ES-I3 (cell line): ENCODE measurements at regions not wholly inside any gene's neighbourhood (a gene's known extent, or its start where the extent isn't known, plus 50 kb on each side); places are given as distances from the start of the nearest gene placed in this dataset.

ENCODE experiments used
- H3K36me3 ChIP-seq: 2 replicates; pipeline ENCODE4 v1.6.1; 2013; ENCODE audit warnings: mild to moderate bottlenecking, low read length, control low read depth, moderate library complexity; ENCODE audit not compliant: insufficient read depth
- H3K4me1 ChIP-seq: 2 replicates; pipeline ENCODE4 v1.6.1; 2013; ENCODE audit warnings: mild to moderate bottlenecking, control low read depth, low read length; ENCODE audit not compliant: insufficient read depth
- H3K9ac ChIP-seq: 2 replicates; pipeline ENCODE4 v1.6.1; 2013; ENCODE audit warnings: low read depth, mild to moderate bottlenecking, low read length, moderate library complexity
- H3K9me3 ChIP-seq: 2 replicates; pipeline ENCODE4 v1.6.1; 2013; ENCODE audit warnings: mild to moderate bottlenecking, low read length, moderate library complexity; ENCODE audit not compliant: control insufficient read depth, insufficient read depth

DNA sequence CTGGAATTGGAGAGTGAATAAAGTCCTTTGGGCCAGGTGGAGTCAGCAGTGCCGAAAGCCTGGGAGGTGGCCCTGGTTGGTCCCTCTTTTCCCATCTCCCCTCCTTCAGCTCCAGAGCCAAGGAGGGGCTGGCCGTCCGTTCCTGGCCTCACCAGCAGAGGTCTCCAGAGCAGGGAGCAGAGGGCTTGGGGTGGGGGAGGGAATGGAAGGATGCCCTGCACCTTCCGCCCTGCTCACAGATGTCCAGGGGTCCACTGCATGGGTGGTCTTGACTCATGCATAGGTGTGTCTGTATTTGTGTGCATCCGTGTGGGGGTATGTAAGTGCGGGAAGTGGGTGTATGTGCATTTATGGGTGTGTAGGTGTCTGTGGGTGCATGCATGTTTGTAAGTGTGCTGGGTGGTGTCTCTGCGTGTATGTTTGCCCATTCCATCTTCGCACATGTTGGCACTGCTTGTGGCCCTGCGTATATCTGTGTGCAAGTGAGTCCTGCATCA, 201.8 kb downstream of the ZFP36L2 start:
- Histone ChIP-seq H3K4me1 (no peaks in the 10 kb centered on the region), H3K9me3 (peaks cover 7% of the 10 kb centered on the region), H3K36me3 (no peaks in the 10 kb centered on the region), H3K9ac (no peak overlapping the region)

DNA sequence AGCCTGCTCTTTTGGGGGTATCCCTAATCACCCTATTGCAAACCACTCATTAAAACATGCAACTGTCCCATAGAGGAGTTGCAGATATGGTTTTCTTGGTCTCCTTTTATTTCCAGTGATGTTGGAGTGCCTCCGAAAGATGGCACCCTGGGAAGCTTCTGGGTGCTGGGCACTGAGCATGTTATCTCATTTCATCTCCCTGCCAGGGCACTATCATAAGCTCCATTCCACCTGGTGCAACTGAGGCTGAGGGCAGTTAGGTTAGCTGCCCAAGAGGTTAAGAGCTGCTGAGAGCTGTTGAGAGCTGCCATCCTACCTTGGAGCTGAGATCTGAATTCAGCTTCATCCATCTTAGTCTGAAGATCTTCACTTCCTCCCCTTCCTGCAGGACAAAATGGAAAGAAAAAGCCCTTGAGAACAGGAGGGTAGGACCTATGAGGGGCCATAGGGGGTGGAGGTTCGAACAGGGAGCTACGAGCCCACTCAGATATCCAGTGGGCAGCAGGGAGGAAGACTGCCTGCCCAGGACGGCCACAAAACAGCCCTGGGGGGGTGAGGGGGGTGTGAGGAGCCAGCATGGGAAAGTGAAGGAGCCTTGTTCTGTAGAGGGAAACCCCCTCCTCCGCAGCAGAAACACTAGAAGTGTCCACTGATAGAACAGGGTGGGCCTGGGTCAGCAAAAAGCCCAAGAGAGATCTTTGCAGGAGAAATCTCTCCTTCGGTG, 202.5 kb downstream of the ZFP36L2 start:
- no peaks in the 10 kb centered on the region for H3K4me1 ChIP-seq
- H3K9me3 ChIP-seq: peaks cover 7% of the 10 kb centered on the region
- no peak overlapping the region for H3K9ac ChIP-seq

DNA sequence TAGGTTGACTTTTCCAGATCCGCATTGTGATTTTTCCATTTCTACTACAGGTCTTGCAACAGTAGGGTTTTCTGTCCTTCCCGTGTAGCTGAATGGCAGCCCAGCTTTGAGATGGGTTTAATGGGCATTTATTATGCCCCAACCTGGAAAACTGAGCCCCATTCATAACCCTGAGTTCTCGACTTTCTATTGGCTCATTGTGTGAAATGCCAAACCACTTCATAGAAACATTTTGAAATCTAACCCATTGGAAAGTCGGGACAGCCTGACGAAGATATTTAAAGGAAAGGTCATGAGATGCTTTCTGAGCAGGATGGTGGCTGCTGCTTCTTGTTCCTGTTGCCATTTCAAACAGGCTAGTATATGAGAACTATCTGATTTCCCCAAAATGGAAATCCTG, 203.5 kb downstream of the ZFP36L2 start:
- H3K4me1 ChIP-seq: no peaks in the 10 kb centered on the region
- no peak overlapping the region for H3K9ac ChIP-seq
- H3K36me3 ChIP-seq: no peaks in the 10 kb centered on the region
- peaks cover 7% of the 10 kb centered on the region for H3K9me3 ChIP-seq

More for the DNA sequence above, 202.5 kb downstream of the ZFP36L2 start:
- no peaks in the 10 kb centered on the region for H3K36me3 ChIP-seq

DNA sequence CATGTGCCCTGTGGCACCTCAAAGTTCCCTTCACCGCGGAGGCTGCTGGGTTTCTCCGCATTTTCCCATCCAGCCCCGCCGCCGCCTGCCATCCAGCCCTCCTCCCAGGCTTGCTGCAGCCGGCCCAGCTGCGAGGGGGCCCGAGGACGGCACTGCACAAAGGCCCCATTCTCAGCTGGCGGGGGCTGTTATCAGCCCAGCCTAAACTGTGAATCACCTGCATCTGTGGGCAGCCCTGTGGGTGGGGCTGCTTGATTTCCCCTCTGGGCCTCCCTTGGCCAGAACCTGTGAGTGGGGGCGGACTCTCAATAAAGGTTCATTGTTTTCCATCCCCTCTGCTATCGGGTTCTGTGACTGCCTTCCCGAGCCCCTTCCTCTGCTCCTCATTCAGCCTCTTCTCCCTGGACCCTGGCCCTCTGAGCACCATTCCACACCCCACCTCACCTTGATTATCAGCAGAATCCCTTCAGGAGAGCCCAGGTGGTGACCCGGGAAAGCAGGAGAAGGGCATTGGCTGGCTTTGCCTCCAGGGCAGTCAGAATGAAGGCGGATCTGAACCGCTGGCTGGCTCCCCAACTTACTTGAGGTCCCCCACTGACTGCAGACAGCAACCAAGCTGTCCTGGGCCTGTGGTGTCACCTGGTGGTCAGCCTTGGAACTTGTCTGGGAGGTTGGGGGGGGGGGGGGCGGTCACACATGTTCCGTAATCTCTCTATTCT, 204.5 kb downstream of the ZFP36L2 start:
- Histone ChIP-seq H3K9me3 (peaks cover 7% of the 10 kb centered on the region), H3K4me1 (no peaks in the 10 kb centered on the region), H3K9ac (no peak overlapping the region), H3K36me3 (no peaks in the 10 kb centered on the region)

DNA sequence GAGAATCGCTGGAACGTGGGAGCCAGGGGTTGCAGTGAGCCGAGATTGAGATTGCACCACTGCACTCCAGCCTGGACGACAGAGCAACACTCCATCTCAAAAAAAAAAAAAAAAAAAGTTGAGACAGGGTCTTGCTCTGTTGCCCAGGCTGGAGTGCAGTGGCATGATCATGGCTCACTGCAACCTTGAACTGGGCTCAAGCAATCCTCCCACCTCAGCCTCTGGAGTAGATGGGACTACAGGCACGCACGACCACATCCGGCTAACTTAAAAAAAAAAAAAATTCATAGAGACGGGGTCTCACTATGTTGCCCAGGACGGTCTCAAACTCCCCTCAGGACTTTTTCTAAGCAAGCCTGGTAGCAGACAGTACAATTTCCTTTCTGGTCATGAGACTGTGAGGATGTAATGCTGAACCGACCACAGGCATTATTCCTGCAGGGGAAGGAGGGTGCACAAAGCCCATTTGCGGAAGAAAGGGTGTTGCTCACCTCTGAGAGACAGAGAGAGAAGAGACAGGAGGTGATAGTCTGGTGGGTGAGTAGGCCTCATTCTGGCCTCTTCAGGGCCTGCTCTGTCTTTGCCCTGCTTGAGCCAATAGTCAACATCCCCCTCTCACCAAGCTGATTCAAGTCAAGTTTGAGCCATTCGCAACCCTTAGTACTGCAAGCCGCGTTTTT, 205.3 kb downstream of the ZFP36L2 start:
- Histone ChIP-seq H3K4me1 (no peaks in the 10 kb centered on the region), H3K9me3 (peaks cover 7% of the 10 kb centered on the region), H3K9ac (no peak overlapping the region), H3K36me3 (no peaks in the 10 kb centered on the region)

DNA sequence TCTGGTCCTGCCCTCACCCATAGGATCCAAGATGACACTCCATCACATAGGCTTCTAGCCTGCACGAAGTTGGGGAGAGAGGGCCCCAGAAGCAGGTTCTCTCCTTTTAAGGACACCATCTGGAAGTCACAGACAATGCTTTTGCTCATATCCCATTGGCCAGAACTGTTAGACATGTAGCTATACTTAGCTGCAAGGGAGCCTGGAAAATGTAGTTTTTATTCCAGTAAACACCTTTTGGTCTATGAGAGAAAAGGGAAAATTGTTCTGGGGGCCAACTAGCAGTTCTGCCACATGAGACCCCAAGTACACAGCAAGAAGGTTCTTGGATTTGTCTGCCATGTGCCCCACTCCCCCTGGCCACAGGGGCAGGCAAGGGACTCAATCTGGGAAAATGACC, 206.1 kb downstream of the ZFP36L2 start:
- H3K4me1 ChIP-seq: no peaks in the 10 kb centered on the region
- peaks cover 7% of the 10 kb centered on the region for H3K9me3 ChIP-seq
- no peak overlapping the region for H3K9ac ChIP-seq
- no peaks in the 10 kb centered on the region for H3K36me3 ChIP-seq

DNA sequence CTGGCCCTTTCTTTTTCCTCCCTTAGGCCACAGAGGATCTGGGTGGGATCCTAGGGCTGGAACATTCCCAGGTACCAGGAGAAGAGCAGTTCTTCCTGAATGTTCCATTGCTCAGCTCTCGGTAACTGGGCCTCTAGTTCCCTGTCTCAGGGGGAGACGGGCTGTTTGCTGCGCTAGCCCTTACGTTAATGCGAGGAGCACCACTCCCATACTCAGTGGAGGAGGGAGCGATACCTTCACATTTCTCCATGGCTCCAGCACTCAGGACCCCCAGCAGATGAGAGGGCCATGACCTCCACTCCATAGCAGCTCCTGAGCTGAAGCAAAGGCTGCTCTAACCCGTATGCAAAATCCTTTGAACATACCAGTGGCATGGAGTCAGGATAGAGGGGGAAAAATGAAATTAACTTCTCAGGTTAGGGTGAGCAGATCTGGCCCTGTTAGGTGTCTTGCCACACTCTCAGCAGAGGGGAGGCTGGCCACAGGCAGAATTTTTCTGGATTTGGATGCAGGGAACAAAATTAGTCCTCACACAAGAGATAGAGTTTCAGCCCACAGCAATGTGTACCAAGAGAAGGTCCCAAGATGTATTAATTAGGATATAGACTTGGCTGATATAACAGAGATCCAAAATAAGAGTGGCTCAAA, 206.7 kb downstream of the ZFP36L2 start:
- Histone ChIP-seq H3K36me3 (no peaks in the 10 kb centered on the region), H3K4me1 (no peaks in the 10 kb centered on the region), H3K9ac (no peak overlapping the region), H3K9me3 (peaks cover 7% of the 10 kb centered on the region)

DNA sequence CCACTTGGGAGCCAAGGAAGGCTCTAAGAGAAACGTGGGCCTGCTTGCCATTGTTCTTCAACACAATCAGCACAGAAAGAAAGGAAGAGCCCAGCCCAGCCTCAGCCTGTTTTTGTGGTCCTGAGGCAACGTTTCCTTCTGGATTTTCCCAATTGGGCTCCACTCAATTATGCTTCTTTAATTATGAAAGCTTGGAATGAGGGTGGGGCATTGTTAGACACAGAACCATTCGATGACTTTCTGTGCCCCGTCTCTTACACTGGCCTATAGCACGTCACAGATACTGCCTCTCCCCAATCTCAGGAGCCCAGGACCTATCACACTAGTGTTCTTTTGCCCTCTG, 207.4 kb downstream of the ZFP36L2 start:
- Histone ChIP-seq H3K36me3 (no peaks in the 10 kb centered on the region), H3K9me3 (peaks cover 7% of the 10 kb centered on the region), H3K4me1 (0 out of 2 replicates have a peak, but pooled peaks cover 4% of the 10 kb centered on the region), H3K9ac (no peak overlapping the region)

DNA sequence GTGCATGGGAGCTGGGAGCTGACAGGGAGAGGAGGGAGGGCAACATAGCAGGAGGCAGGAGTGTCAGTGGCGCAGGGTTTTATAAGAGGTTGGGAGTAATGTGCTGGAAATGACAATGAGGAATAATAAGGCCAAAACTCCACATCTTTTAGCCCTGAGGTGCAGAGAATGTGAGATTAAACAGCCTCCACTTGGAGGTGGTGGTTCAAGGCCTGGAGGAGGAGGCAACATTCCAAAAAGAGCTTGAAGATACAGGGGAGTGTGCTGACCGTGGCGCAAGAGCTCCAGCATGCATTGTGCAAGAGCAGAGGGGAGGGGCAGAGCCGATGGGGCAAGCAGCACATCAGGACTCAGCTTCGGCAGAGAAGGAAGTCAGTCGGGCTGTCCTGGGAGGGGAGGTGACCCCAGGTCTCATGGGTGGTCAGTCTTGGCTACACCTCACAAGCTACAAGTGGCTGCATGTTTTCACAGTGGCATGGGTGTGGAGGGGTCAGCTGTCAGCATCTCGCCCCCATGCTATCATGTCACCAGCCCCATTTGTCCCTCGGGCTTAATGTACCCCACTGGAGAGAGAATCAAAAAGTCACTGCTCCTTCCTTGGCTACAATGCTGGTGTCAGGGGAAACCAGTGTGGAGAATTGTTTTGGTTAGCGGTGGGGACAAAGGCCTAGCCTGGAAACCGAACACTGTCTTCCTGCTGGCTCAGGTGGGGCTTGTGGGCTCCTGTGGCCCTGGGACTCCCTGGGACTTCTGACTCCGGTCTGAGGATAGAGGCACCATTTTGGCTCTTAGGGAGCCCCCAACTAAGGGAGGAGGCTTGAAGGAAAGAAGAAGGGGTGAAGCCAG, 208.0 kb downstream of the ZFP36L2 start:
- no peaks in the 10 kb centered on the region for H3K36me3 ChIP-seq
- H3K9ac ChIP-seq: no peak overlapping the region
- 0 out of 2 replicates have a peak, but pooled peaks cover 7% of the 10 kb centered on the region for H3K4me1 ChIP-seq
- peaks cover 7% of the 10 kb centered on the region for H3K9me3 ChIP-seq

DNA sequence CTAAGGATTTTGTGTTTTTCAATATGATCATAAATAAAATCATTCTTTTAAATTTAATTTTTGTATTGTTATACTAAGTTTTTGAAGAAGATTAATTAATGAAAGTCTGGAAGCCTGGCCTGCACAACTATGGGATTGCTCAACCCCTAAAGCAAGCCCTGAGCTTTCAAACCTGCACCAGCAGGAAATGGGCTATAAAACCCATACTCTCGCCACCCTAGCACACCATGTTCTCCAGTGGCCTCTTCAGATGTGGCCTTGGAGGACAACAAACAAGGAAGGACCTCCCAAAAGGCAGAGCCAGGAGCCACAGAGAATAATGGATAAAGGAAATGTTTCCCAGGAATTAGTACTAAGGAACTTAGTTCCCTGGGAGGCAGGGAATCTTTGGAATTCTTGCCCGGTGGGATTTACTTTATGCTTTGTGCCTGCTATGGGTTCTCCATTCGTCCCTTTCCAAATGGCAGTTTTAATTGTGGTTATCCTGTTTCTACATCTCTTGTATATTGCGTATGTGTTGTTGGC, 212.5 kb downstream of the ZFP36L2 start:
- Histone ChIP-seq H3K36me3 (no peaks in the 10 kb centered on the region), H3K9ac (no peak overlapping the region), H3K4me1 (0 out of 2 replicates have a peak, but pooled peaks cover 7% of the 10 kb centered on the region), H3K9me3 (no peaks in the 10 kb centered on the region)

DNA sequence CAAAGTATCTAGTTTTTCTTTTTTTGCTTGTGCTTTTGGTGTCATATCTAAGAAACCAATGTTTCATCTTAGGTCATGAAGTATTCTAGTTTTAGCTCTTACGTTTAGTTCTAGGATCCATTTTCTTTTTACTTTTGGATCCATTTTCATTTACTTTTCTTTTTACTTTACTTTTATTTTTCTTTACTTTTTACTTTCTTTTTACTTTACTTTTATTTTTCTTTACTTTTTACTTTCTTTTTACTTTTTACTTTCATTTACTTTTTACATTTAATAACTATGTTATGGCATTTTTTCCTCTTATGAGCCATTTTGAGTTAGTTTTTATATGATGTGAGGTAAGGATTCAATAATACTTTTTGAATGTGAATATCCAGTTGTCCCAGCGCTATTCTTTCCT, 213.4 kb downstream of the ZFP36L2 start:
- Histone ChIP-seq H3K4me1 (0 out of 2 replicates have a peak, but pooled peaks cover 7% of the 10 kb centered on the region), H3K9me3 (no peaks in the 10 kb centered on the region; the same call in 1 of the 2 replicates), H3K36me3 (no peaks in the 10 kb centered on the region), H3K9ac (no peak overlapping the region)

DNA sequence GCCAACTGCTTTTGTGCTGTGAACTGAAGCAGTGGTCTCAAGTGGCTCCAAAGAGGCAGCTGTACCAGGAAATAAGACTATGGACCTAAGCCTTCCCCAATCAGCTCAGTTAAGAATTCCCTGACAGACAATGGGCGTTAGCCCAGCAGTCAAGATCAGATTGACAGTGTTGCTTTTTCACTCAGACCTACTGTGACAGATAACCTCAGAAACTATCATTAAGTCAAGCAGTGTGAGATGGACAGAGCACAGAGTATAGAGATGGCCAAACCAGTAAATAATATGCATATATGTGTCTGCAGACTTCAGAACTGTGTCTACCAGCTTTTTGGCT, 215.3 kb downstream of the ZFP36L2 start:
- H3K36me3 ChIP-seq: no peaks in the 10 kb centered on the region
- H3K4me1 ChIP-seq: 0 out of 2 replicates have a peak, but pooled peaks cover 7% of the 10 kb centered on the region
- no peak overlapping the region for H3K9ac ChIP-seq
- H3K9me3 ChIP-seq: no peaks in the 10 kb centered on the region; the same call in 1 of the 2 replicates

DNA sequence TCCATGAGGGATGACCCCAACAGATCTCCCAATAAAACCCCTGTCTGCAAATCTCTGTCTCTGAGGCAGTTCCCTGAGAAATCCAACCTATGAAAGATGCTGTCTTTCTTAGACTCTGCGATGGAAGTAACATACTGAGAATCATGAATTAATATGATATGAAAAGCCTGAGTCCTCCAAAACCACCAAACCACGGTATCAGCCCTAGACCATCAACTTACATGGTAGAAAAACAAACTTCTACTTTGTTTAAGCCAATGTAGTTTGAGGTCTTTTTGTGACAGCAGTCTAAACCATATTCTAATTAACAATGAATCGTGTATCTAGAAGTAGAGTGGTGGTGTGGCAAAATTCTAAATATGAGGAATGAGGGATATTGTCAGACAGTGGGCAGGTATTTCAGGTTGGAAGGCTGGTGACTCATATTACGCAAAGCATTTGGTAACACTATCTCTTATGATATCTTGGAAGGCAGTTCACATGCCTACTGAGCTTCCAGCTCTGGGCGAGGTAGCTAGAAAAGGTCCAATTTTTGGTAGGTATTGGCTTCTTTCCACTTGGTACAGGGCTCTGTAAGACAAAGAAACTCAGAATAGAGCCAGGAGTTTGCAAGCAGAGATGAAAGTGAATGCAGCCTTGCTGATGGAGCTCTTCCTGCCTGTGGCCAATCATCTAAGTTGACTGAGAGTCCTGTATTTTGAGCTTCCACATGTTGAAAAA, 215.8 kb downstream of the ZFP36L2 start:
- 0 out of 2 replicates have a peak, but pooled peaks cover 7% of the 10 kb centered on the region for H3K4me1 ChIP-seq

More for the DNA sequence above, 215.8 kb downstream of the ZFP36L2 start:
- H3K36me3 ChIP-seq: no peaks in the 10 kb centered on the region
- H3K9me3 ChIP-seq: no peaks in the 10 kb centered on the region; the same call in 1 of the 2 replicates
- H3K9ac ChIP-seq: no peak overlapping the region
